ENCODE measurements at regions not wholly inside any gene's neighbourhood (a gene's known extent, or its start where the extent isn't known, plus 50 kb on each side); places are given as distances from the start of the nearest gene placed in this dataset.

DNA sequence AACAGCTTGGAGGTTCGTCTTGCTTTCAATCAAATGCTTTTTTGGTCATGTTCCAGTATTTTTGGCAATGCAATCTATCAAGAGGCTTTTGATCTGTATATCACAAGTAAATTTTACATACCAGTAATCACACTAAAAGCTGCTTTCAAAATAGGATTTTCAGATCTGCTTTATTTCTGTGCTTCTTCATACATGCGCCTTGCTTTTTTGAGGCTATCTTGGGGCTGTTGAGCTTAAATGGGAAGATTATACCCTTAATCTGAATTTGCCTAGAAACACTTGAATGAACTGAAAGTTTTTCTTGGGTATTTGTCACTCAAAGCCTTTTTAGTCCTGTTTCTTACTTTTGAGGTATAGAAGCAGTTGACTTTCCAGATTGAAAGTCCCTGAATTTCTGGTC is 62.1 kb upstream of the DCBLD2 start:
- TF ChIP-seq, protein P1, sequence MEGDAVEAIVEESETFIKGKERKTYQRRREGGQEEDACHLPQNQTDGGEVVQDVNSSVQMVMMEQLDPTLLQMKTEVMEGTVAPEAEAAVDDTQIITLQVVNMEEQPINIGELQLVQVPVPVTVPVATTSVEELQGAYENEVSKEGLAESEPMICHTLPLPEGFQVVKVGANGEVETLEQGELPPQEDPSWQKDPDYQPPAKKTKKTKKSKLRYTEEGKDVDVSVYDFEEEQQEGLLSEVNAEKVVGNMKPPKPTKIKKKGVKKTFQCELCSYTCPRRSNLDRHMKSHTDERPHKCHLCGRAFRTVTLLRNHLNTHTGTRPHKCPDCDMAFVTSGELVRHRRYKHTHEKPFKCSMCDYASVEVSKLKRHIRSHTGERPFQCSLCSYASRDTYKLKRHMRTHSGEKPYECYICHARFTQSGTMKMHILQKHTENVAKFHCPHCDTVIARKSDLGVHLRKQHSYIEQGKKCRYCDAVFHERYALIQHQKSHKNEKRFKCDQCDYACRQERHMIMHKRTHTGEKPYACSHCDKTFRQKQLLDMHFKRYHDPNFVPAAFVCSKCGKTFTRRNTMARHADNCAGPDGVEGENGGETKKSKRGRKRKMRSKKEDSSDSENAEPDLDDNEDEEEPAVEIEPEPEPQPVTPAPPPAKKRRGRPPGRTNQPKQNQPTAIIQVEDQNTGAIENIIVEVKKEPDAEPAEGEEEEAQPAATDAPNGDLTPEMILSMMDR (conservative IDR thresholded peaks at IDR 0.05; ENCODE audit: control insufficient read depth, insufficient read depth, low read depth, low read length), result no peak
- no peak overlapping the region for H3K4me3 ChIP-seq (ENCODE audit: control insufficient read depth, low read depth, low read length)
- DNase-seq (ENCODE audit: low read depth), result no peak

DNA sequence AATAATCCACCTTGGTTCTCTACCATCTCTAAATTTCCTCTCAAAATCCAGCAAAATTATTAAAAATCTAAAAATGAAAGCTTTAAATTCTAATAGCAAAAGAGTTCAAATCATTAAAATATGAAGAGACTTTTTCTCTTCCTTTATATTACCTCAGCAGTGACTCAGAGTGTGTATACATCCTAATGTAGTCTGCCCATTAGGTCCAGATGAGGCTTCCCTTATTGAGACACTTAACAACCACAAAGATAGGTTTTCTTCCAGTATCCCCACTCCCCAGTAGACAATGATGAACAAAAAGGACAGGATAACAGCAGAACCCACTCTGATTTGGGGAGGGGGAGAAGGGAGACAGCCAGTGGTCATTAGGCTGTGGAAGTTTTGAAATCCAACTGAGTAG is 61.5 kb upstream of the DCBLD2 start:
- H3K4me3 ChIP-seq (ENCODE audit: control insufficient read depth, low read depth, low read length), result no peak overlapping the region
- TF ChIP-seq, protein P1 (conservative IDR thresholded peaks at IDR 0.05; ENCODE audit: control insufficient read depth, insufficient read depth, low read depth, low read length), result no peak
- DNase-seq (ENCODE audit: low read depth), result peak; percentile 73

DNA sequence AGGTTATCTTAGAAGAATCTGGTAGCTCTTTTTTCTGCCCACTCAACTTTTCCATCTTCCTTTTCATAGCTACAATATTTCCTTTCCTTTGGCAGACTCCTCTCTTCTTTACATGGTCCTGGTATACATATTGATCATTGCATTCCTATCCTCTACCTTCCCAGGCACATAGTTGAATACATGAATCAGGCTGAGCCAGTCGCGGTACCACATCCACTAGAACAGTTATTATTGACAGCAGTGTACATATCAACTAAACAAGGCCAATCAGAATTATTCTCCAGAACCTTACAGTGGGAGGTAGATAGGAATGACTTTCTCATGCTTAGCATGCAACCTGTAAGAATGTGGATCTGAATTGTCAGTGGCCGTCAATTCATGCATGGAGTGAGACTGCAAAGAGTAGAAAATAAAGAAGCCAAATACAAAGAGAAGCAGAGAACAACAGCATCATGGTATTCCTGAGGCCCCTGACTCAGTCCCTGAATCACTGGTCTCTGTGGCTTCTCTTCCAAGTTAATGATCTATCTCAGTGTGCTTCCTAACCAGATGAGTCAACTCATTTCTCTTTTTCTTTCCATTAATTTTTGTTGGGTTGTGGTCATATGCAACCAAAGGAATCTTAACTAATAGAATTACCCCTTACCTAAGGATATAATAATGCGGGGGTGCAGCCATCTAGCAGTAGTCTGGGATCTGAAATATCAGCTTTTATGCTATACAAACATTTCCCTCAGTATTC is 60.9 kb upstream of the DCBLD2 start:
- TF ChIP-seq, protein P1 (conservative IDR thresholded peaks at IDR 0.05; ENCODE audit: control insufficient read depth, insufficient read depth, low read depth, low read length), result no peak
- peak overlapping the region; percentile 30 for H3K4me3 ChIP-seq (ENCODE audit: control insufficient read depth, low read depth, low read length)
- peak; percentile 98 for DNase-seq (ENCODE audit: low read depth)

DNA sequence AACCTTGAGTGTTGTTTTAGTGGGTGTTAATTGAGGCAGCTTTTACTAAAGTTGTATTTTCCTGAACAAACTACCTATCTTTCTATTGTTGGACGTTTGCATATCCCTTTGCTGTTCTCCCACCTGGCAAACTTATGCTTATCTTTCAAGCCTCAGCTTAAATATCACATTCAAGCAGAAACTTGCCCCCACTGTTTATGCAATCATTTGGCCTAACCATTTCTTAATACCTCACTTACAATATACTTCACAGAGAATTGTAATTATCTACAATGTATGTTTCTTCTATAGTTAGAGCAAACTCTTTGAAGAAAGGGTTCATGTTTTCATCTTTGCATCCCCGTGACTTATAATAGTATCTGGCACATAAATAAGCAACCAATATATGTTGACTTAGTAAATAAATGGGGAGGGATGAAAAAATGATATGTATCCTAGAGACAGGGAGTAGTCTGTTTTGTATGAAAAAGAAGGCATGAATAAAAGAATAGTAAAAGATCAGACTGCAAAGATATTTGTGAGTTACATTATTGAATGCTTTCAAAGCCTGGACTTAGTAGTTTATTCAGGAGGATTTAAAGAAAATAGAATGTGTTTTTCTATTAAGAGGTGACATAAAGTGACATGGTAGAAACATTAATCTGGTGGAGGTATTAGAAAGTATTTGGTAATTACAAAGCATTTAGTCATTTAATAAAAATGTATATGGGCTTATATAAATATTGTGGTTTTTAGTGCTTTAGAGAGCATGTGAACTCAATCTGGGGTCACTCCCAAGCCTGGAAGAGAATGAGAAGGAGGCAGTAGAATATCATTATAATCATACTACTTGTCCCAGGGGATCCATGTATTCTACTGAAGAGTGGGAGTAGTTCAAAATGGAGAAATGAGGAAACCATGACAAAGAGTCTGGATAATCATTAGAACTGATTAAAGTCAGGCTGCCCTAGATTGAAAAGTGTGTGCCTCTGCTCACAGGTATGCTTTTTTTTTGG is 60.0 kb upstream of the DCBLD2 start:
- DNase-seq (ENCODE audit: low read depth), result peak; percentile 96
- TF ChIP-seq, protein P1 (conservative IDR thresholded peaks at IDR 0.05; ENCODE audit: control insufficient read depth, insufficient read depth, low read depth, low read length), result no peak
- H3K4me3 ChIP-seq (ENCODE audit: control insufficient read depth, low read depth, low read length), result peak overlapping the region; percentile 30

DNA sequence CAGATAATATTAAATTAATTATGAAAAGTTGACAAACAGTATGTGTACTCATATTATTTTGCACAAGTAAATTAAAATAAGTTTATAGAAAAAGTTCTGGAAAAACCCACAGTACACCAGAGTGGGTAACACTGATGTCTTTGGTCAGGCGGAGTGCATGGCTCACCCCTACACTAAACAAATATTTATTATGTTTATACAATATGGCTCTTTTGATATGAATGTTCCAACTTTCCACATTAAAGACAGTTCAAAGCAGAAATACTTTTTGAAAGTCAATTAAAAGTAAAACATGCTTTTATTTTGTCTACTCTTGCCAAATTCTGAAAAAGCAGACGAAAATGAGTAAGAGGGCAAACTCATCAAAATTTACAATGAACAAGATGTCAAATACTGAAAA is 56.2 kb upstream of the DCBLD2 start:
- H3K4me3 ChIP-seq (ENCODE audit: control insufficient read depth, low read depth, low read length), result no peak overlapping the region
- DNase-seq (ENCODE audit: low read depth), result no peak
- TF ChIP-seq, protein P1 (conservative IDR thresholded peaks at IDR 0.05; ENCODE audit: control insufficient read depth, insufficient read depth, low read depth, low read length), result no peak

DNA sequence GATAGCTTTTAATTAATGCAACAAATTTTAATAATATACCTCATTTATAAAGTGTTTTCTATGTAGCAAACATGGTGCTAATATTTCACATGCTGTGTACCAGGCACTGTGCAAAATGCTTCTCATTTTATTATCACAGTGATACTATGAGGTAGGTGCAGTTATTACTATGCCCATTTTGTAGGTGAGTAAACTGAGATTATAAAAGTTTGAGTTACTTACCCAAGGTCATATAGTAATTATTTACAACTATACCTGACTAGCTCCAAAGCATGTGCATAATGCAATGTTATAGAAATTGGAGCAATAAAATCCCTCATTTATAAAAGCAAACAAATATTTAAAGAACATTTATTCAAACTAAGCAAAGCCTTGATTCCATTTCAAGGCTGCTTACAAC is 54.5 kb upstream of the DCBLD2 start:
- no peak overlapping the region for H3K4me3 ChIP-seq (ENCODE audit: control insufficient read depth, low read depth, low read length)
- TF ChIP-seq, protein P1 (conservative IDR thresholded peaks at IDR 0.05; ENCODE audit: control insufficient read depth, insufficient read depth, low read depth, low read length), result no peak
- DNase-seq (ENCODE audit: low read depth), result no peak
